Natural killer cell (primary cell): ENCODE measurements at regions not wholly inside any gene's neighbourhood (a gene's known extent, or its start where the extent isn't known, plus 50 kb on each side); places are given as distances from the start of the nearest gene placed in this dataset.

Source experiments
- ATAC-seq, 3 donors: fragments of 150-1000 bp in 2 of 3; fragments of 200-7000 bp in 1 of 3; cut with Tn5 transposase; 1 replicate in 1 of 3; 2 replicates in 2 of 3; pipeline ENCODE4 v1.10.0; 2021; ENCODE audit warnings: mild to moderate bottlenecking in 2 of 3, moderate library complexity in 2 of 3
- DNase-seq, 2 donors: peaks; one replicate each; pipeline versions ENCODE4 v3.0.0 to v3.0.0-alpha.2; 2013 to 2021; ENCODE audit warnings: mixed read lengths in 1 of 2
- H3K27ac ChIP-seq: one replicate; pipeline ENCODE4 v1.5.1; 2013; ENCODE audit warnings: mild to moderate bottlenecking, low read length
- H3K27me3 ChIP-seq: one replicate; pipeline ENCODE4 v1.6.1; 2013; ENCODE audit warnings: low read length; ENCODE audit not compliant: control insufficient read depth, insufficient read depth
- H3K36me3 ChIP-seq: one replicate; pipeline ENCODE4 v1.6.1; 2013; ENCODE audit warnings: low read length; ENCODE audit not compliant: control insufficient read depth, insufficient read depth
- H3K4me1 ChIP-seq: one replicate; pipeline ENCODE4 v1.6.1; 2013; ENCODE audit warnings: low read length; ENCODE audit not compliant: control insufficient read depth, insufficient read depth
- H3K4me3 ChIP-seq: one replicate; pipeline ENCODE4 v1.5.1; 2013; ENCODE audit warnings: low read length
- H3K9me3 ChIP-seq: one replicate; pipeline ENCODE4 v1.6.1; 2013; ENCODE audit warnings: low read length; ENCODE audit not compliant: control insufficient read depth, insufficient read depth
- H3K27ac Mint-ChIP-seq, 2 donors: one replicate each; pipeline ENCODE4 v1.8.0; 2022; ENCODE audit warnings: mild to moderate bottlenecking in 2 of 2, mixed read lengths in 2 of 2, moderate library complexity in 1 of 2
- H3K27me3 Mint-ChIP-seq, 2 donors: one replicate each; pipeline ENCODE4 v1.8.0; 2022; ENCODE audit warnings: low read depth in 2 of 2, mixed read lengths in 2 of 2
- H3K36me3 Mint-ChIP-seq: one replicate; pipeline ENCODE4 v1.8.0; 2022; ENCODE audit warnings: mixed read lengths
- H3K4me1 Mint-ChIP-seq, 2 donors: one replicate each; pipeline ENCODE4 v1.8.0; 2022; ENCODE audit warnings: mixed read lengths in 2 of 2
- H3K4me3 Mint-ChIP-seq: one replicate; pipeline ENCODE4 v1.8.0; 2022; ENCODE audit warnings: mild to moderate bottlenecking, moderate library complexity, mixed read lengths
- H3K9me3 Mint-ChIP-seq, 2 donors: one replicate each; pipeline ENCODE4 v1.8.0; 2022; ENCODE audit warnings: mixed read lengths in 2 of 2
- WGBS: methylation state at CpG from one replicate; pipeline ENCODE4 v1.1.7; 2013; ENCODE audit warnings: missing lambda C conversion rate; ENCODE audit not compliant: insufficient coverage; 5-methylcytosine and 5-hydroxymethylcytosine counted together
- intact Hi-C: fragments of 100-400 bp; cut with micrococcal nuclease; formaldehyde crosslinking; loops from one replicate; pipeline ENCODE4 v1.14.2; 2022
- TF ChIP-seq, protein P1 (sequence below): fragments of 200-600 bp; IDR thresholded peaks from one replicate; pipeline ENCODE4 v1.8.0; 2022; ENCODE audit warnings: antibody characterized with exemption

DNA sequence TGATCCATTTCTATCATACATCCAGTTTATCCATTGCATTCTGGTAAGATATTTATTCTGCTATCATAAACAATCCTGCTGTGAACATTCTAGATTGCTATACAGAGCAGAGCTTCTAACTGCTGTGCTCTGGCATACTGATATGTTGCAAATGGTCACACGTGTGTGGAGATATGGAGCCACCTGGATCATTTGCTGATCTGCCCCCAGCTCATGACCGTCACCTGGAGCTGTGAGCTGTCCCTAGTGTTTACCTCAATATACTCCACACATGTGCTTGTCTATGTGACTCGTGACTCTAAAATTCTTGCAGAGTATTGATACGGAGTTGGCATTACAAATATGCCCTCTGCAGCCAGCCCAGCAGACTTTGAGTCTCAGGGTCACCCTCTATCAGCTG, 164.5 kb upstream of the ZFHX3 start:
- intact Hi-C loops = no loop called here
- H3K27me3 Mint-ChIP-seq = peaks cover 0 to 10% of the 10 kb centered on the region in 2 donors
- TF ChIP-seq, protein P1, sequence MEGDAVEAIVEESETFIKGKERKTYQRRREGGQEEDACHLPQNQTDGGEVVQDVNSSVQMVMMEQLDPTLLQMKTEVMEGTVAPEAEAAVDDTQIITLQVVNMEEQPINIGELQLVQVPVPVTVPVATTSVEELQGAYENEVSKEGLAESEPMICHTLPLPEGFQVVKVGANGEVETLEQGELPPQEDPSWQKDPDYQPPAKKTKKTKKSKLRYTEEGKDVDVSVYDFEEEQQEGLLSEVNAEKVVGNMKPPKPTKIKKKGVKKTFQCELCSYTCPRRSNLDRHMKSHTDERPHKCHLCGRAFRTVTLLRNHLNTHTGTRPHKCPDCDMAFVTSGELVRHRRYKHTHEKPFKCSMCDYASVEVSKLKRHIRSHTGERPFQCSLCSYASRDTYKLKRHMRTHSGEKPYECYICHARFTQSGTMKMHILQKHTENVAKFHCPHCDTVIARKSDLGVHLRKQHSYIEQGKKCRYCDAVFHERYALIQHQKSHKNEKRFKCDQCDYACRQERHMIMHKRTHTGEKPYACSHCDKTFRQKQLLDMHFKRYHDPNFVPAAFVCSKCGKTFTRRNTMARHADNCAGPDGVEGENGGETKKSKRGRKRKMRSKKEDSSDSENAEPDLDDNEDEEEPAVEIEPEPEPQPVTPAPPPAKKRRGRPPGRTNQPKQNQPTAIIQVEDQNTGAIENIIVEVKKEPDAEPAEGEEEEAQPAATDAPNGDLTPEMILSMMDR = no peak
- DNase-seq (no peak), ATAC-seq (no peak)
- 84% methylated on average over 4 of the region's 4 CpGs for WGBS
- H3K4me1 ChIP-seq = no peaks in the 10 kb centered on the region
- no peak overlapping the region for H3K4me3 Mint-ChIP-seq
- no peak overlapping the region for H3K27ac ChIP-seq
- no peak overlapping the region for H3K4me3 ChIP-seq
- no peaks in the 10 kb centered on the region for H3K9me3 ChIP-seq
- no peaks in the 10 kb centered on the region for H3K36me3 Mint-ChIP-seq
- H3K27me3 ChIP-seq = no peaks in the 10 kb centered on the region
- H3K27ac Mint-ChIP-seq = no peak overlapping the region
- no peaks in the 10 kb centered on the region for H3K36me3 ChIP-seq
- no peaks in the 10 kb centered on the region for H3K4me1 Mint-ChIP-seq
- no peaks in the 10 kb centered on the region for H3K9me3 Mint-ChIP-seq

DNA sequence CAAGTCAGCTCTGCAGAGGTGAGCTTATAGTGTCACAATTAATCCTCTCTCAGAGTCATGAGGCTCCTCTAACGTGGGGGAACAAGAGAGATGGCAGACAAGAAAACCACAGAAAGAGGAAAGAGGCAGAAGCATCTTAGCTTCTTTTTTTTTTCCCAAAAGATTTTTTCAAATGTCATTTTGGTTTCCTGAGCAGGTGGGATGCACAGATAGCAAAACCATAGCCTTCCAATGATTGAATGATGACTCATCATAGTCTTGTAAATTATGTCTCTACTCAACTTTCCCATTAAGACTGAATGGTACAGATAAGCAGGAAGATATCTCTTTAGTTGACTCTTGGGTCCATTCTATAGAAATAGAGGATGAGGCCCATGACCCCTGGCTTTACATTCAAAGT, 162.8 kb upstream of the ZFHX3 start:
- Mint-ChIP-seq H3K9me3 (no peaks in the 10 kb centered on the region), H3K27ac (no peak overlapping the region), H3K27me3 (peaks cover 1 to 10% of the 10 kb centered on the region in 2 donors), H3K4me1 (no peaks in the 10 kb centered on the region), H3K4me3 (no peak overlapping the region), H3K36me3 (no peaks in the 10 kb centered on the region)
- no peak for ATAC-seq
- intact Hi-C loops = no loop called here
- WGBS = 0% methylated on average over 1 of the region's 1 CpG
- Histone ChIP-seq H3K27me3 (no peaks in the 10 kb centered on the region), H3K36me3 (no peaks in the 10 kb centered on the region), H3K27ac (no peak overlapping the region), H3K4me1 (no peaks in the 10 kb centered on the region), H3K4me3 (no peak overlapping the region), H3K9me3 (no peaks in the 10 kb centered on the region)
- TF ChIP-seq, protein P1 = no peak
- DNase-seq = no peak

DNA sequence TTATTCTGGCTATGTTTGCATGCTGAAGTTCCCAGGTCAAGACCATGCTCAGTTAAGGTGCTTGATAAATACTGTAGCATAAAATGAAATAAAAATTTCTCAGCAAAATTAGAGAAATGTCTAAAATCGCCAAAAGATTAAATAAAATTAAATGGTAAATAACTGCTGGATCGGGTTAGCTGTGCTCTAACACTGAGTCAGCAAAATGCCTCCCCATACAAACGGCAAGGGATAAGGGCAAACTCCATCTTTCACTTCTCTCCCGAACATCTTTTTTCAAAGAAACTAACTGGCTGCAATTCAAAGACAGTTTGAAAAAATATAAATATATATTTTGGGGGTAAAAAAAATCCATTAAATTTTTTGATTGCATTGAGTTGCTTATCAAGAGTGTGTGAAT, 162.2 kb upstream of the ZFHX3 start:
- WGBS = 71% methylated on average over 3 of the region's 4 CpGs
- Histone ChIP-seq H3K4me3 (no peak overlapping the region), H3K36me3 (no peaks in the 10 kb centered on the region), H3K4me1 (no peaks in the 10 kb centered on the region), H3K27me3 (no peaks in the 10 kb centered on the region), H3K9me3 (no peaks in the 10 kb centered on the region), H3K27ac (no peak overlapping the region)
- no peaks in the 10 kb centered on the region for H3K4me1 Mint-ChIP-seq
- TF ChIP-seq, protein P1 = no peak
- H3K27ac Mint-ChIP-seq = no peak overlapping the region
- intact Hi-C loops = no loop called here
- H3K27me3 Mint-ChIP-seq = peaks cover 7 to 10% of the 10 kb centered on the region in 2 donors
- no peak overlapping the region for H3K4me3 Mint-ChIP-seq
- no peaks in the 10 kb centered on the region for H3K36me3 Mint-ChIP-seq
- no peak for ATAC-seq
- DNase-seq = no peak
- H3K9me3 Mint-ChIP-seq = no peaks in the 10 kb centered on the region

DNA sequence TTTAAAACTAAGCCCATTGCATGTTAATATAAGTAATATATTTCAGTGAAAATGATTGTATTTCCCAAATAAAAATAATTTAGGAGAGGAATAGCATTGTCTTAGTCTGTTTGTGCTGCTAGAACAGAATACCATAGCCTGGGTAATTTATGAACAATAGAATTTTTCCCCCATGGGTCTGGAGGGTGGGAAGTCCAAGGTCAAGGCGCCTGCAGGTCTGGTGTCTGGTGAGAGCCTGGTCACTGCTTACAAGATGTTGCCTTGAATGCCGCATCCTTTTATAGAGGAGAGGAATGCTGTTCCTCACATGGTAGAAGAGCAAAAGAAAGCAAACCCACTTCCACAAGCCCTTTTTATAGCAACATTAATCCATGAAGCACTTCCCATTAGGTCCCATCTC, 161.3 kb upstream of the ZFHX3 start:
- no peaks in the 10 kb centered on the region for H3K36me3 Mint-ChIP-seq
- Histone ChIP-seq H3K9me3 (no peaks in the 10 kb centered on the region), H3K4me1 (no peaks in the 10 kb centered on the region), H3K4me3 (no peak overlapping the region), H3K27ac (no peak overlapping the region), H3K36me3 (no peaks in the 10 kb centered on the region), H3K27me3 (no peaks in the 10 kb centered on the region)
- H3K27ac Mint-ChIP-seq = no peak overlapping the region
- no peaks in the 10 kb centered on the region for H3K4me1 Mint-ChIP-seq
- no peak for ATAC-seq
- intact Hi-C loops = no loop called here
- no peak overlapping the region for H3K4me3 Mint-ChIP-seq
- TF ChIP-seq, protein P1 = no peak
- H3K27me3 Mint-ChIP-seq = peaks cover 7 to 8% of the 10 kb centered on the region in 2 donors
- no peaks in the 10 kb centered on the region for H3K9me3 Mint-ChIP-seq
- 86% methylated on average over 1 of the region's 2 CpGs for WGBS
- no peak for DNase-seq
